Neutrophil (primary cell): ENCODE measurements at regions not wholly inside any gene's neighbourhood (a gene's known extent, or its start where the extent isn't known, plus 50 kb on each side); places are given as distances from the start of the nearest gene placed in this dataset.
"Not testable (repeated sequence)": the region's sequence is repeated elsewhere in the genome, so short reads cannot be mapped to it uniquely, and the experiment has no call there.

Experiments
- H3K27ac ChIP-seq: fragments of 200-600 bp; sonication (generic); 2 replicates; pipeline ENCODE4 v1.5.1; 2016; ENCODE audit warnings: mild to moderate bottlenecking, moderate library complexity
- H3K27me3 ChIP-seq: fragments of 200-600 bp; sonication (generic); 2 replicates; pipeline ENCODE4 v1.6.0; 2016; ENCODE audit warnings: mild to moderate bottlenecking
- H3K36me3 ChIP-seq: fragments of 200-600 bp; sonication (generic); 2 replicates; pipeline ENCODE4 v1.5.1; 2017
- H3K4me1 ChIP-seq, 2 experiments: fragments of 200-600 bp in 1 of 2; sonication (generic) in 1 of 2; 1 replicate in 1 of 2; 2 replicates in 1 of 2; pipeline versions ENCODE4 v1.5.1 to v1.6.1; 2013 to 2016; ENCODE audit warnings: low read depth in 1 of 2, low read length in 1 of 2, mild to moderate bottlenecking in 1 of 2, moderate library complexity in 1 of 2; ENCODE audit not compliant: control insufficient read depth in 1 of 2, insufficient read depth in 1 of 2
- H3K4me3 ChIP-seq, 2 experiments: fragments of 200-600 bp in 1 of 2; sonication (generic) in 1 of 2; 1 replicate in 1 of 2; 2 replicates in 1 of 2; pipeline ENCODE4 v1.5.1; 2013 to 2016; ENCODE audit warnings: low read depth in 1 of 2, low read length in 1 of 2, mild to moderate bottlenecking in 1 of 2, moderate library complexity in 1 of 2
- H3K9me3 ChIP-seq: fragments of 200-600 bp; sonication (generic); 2 replicates; pipeline ENCODE4 v1.5.1; 2016
- TF ChIP-seq, protein P1 (sequence below): fragments of 200-600 bp; sonication (generic); IDR thresholded peaks from 2 replicates; pipeline ENCODE4 v1.5.1; 2016; ENCODE audit warnings: antibody characterized with exemption

DNA sequence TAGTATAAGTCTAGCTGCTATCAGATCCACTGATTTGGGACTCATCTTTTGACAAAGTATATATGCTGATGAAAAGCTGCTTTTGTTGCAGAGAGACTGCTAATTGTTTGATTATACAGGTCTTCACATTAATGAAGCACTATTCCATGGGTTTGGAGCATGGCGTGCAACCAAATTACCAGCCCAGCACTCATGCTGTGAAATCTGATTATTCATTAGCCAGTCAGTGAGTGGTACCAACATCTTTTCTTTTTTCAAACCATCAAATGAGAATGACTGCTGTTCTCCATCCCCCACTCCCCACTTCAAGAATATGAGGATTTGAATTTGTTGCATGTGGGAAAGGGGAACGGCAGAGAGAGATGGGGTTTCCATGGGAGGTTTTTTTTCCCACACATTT lies 91.3 kb downstream of the ID4 start:
- H3K27ac ChIP-seq, result no peak overlapping the region
- no peaks in the 10 kb centered on the region for H3K36me3 ChIP-seq
- TF ChIP-seq, protein P1, sequence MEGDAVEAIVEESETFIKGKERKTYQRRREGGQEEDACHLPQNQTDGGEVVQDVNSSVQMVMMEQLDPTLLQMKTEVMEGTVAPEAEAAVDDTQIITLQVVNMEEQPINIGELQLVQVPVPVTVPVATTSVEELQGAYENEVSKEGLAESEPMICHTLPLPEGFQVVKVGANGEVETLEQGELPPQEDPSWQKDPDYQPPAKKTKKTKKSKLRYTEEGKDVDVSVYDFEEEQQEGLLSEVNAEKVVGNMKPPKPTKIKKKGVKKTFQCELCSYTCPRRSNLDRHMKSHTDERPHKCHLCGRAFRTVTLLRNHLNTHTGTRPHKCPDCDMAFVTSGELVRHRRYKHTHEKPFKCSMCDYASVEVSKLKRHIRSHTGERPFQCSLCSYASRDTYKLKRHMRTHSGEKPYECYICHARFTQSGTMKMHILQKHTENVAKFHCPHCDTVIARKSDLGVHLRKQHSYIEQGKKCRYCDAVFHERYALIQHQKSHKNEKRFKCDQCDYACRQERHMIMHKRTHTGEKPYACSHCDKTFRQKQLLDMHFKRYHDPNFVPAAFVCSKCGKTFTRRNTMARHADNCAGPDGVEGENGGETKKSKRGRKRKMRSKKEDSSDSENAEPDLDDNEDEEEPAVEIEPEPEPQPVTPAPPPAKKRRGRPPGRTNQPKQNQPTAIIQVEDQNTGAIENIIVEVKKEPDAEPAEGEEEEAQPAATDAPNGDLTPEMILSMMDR, result no peak
- H3K9me3 ChIP-seq, result no peaks in the 10 kb centered on the region
- H3K4me3 ChIP-seq, result no peak overlapping the region
- H3K4me1 ChIP-seq, result no peaks in the 10 kb centered on the region
- H3K27me3 ChIP-seq, result no peaks in the 10 kb centered on the region

DNA sequence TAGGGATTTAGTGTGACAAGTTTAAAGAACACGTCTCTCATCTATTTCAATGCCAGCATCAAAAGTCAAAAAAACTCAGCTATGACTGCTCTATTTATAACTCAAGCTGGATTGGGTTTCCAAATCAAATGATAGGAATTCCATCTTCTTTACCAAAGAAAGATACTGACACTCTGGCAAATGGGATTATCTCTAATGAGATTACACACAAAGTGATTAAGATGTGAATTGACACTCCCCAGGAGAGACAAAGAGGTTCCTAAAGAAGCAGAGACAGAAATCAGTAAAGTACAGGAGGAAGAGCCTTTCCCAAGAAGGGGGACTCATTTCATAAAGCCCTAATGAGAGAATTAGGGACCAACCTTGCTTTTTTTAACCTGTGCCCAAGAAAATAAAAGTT lies 92.1 kb downstream of the ID4 start:
- H3K36me3 ChIP-seq, result no peaks in the 10 kb centered on the region
- no peak overlapping the region for H3K4me3 ChIP-seq
- no peaks in the 10 kb centered on the region for H3K4me1 ChIP-seq
- H3K27me3 ChIP-seq, result no peaks in the 10 kb centered on the region
- H3K9me3 ChIP-seq, result no peaks in the 10 kb centered on the region
- no peak overlapping the region for H3K27ac ChIP-seq
- TF ChIP-seq, protein P1, result no peak

DNA sequence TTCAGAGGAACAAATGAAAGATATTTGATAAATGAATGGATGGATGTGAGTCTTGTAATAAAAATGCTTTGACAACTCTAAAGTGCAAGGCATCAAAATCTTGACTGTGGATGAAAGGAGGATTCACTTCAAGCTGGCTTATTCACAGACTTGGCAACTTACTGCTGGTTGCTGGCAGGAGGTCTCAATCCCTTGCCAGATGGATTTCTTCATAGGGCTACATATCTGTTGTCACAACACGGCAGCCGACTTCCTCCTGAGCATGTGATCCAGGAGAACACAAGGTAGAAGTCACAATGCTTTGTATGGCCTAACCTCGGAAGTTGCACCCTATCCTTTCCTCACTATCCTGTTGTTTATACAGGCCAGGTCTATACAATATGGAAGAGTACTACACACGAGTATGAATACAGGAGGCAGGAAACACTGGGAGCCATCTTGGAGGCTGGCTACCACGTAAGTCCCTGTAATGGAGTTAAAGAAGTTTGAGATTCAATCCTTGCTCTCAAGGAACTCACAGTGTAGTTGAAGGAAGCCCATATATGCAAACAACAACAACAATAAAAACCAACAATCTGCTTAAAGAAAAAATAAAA lies 97.9 kb downstream of the ID4 start:
- Histone ChIP-seq H3K36me3 (no peaks in the 10 kb centered on the region), H3K9me3 (no peaks in the 10 kb centered on the region), H3K27ac (no peak overlapping the region), H3K4me1 (no peaks in the 10 kb centered on the region), H3K27me3 (no peaks in the 10 kb centered on the region), H3K4me3 (no peak overlapping the region)
- TF ChIP-seq, protein P1, result no peak

DNA sequence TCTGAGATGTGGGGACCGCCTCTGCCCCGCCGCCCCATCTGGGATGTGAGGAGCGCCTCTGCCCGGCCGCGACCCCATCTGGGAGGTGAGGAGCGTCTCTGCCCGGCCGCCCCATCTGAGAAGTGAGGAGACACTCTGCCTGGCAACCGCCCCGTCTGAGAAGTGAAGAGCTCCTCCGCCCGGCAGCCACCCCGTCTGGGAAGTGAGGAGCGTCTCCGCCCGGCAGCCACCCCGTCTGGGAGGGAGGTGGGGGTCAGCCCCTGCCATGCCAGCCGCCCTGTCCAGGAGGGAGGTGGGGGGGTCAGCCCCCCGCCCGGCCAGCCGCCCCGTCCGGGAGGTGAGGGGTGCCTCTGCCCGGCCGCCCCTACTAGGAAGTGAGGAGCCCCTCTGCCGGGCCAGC lies 102.2 kb downstream of the ID4 start:
- not testable (repeated sequence) for H3K4me3 ChIP-seq, H3K9me3 ChIP-seq, H3K36me3 ChIP-seq, H3K27ac ChIP-seq, H3K27me3 ChIP-seq, H3K4me1 ChIP-seq

DNA sequence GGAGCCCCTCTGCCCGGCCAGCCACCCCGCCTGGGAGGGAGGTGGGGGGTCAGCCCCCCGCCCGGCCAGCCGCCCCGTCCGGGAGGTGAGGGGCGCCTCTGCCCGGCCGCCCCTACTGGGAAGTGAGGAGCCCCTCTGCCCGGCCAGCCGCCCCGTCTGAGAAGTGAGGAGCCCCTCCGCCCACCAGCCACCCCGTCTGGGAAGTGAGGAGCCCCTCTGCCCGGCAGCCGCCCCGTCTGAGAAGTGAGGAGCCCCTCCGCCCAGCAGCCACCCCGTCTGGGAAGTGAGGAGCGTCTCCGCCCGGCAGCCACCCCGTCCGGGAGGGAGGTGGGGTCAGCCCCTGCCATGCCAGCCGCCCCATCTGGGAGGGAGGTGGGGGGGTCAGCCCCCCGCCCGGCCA lies 102.8 kb downstream of the ID4 start:
- H3K27me3 ChIP-seq, H3K4me3 ChIP-seq, H3K36me3 ChIP-seq, H3K4me1 ChIP-seq, H3K27ac ChIP-seq, H3K9me3 ChIP-seq: not testable (repeated sequence)

DNA sequence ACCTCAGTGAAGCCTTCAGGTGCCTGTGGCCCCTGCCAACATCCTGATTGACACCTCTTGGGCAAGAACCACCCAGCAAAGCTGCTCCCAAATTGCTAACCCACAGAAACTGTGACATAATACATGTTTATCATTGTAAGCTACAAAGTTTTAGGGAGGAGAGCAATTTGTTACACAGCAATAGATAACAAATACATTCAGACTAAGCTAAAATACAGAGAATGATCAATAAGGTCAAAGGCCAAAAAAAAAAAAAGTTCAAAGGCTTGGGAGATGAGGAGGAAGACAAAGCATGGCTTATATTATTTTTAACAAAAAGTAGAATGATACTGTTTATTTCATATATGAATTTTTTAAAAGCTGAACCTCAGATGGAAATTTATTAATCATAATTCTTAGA lies 105.9 kb downstream of the ID4 start:
- H3K9me3 ChIP-seq, result no peaks in the 10 kb centered on the region
- TF ChIP-seq, protein P1, result no peak

More for the DNA sequence above, 105.9 kb downstream of the ID4 start:
- no peak overlapping the region for H3K4me3 ChIP-seq
- H3K27me3 ChIP-seq, result no peaks in the 10 kb centered on the region
- H3K36me3 ChIP-seq, result no peaks in the 10 kb centered on the region
- no peak overlapping the region for H3K27ac ChIP-seq
- no peaks in the 10 kb centered on the region for H3K4me1 ChIP-seq
